NCI-H2029 (cell line): ENCODE measurements at regions not wholly inside any gene's neighbourhood (a gene's known extent, or its start where the extent isn't known, plus 50 kb on each side); places are given as distances from the start of the nearest gene placed in this dataset.

Experiments used
- DNase-seq: peaks from one replicate; lab custom pipeline; 2025; lab: John Stamatoyannopoulos, UW

GRCh38 chr16:79715061-79715460 is 114.5 kb upstream of the MAF start:
- no peak for DNase-seq

GRCh38 chr16:79714440-79714839 is 113.9 kb upstream of the MAF start:
- DNase-seq = no peak

GRCh38 chr16:79713609-79714309 is 113.2 kb upstream of the MAF start:
- no peak for DNase-seq

GRCh38 chr16:79712276-79712675 is 111.7 kb upstream of the MAF start:
- no peak for DNase-seq

GRCh38 chr16:79707876-79708275 is 107.3 kb upstream of the MAF start:
- DNase-seq = no peak

GRCh38 chr16:79703066-79703465 is 102.5 kb upstream of the MAF start:
- no peak for DNase-seq

GRCh38 chr16:79698341-79698753 is 97.8 kb upstream of the MAF start:
- no peak for DNase-seq

- no peak for DNase-seq
These were observed 97.1 kb upstream of the MAF start for GRCh38 chr16:79697562-79698112.

- DNase-seq = no peak
These were observed 90.5 kb upstream of the MAF start for GRCh38 chr16:79691007-79691406.

- DNase-seq = no peak
These were observed 89.6 kb upstream of the MAF start for GRCh38 chr16:79690159-79690558.

- DNase-seq = no peak
These were observed 87.0 kb upstream of the MAF start for GRCh38 chr16:79687249-79688130.

- no peak for DNase-seq
These were observed 85.3 kb upstream of the MAF start for GRCh38 chr16:79685871-79686270.

- DNase-seq = no peak
These were observed 78.8 kb upstream of the MAF start for GRCh38 chr16:79679334-79679733.

- DNase-seq = no peak
These were observed 77.4 kb upstream of the MAF start for GRCh38 chr16:79677799-79678530.

GRCh38 chr16:79673635-79674034 is 73.1 kb upstream of the MAF start:
- no peak for DNase-seq

- DNase-seq = no peak
These were observed 72.0 kb upstream of the MAF start for GRCh38 chr16:79672524-79672923.

GRCh38 chr16:79668502-79668901 is 68.0 kb upstream of the MAF start:
- no peak for DNase-seq

- DNase-seq = no peak
These were observed 65.4 kb upstream of the MAF start for GRCh38 chr16:79665970-79666369.

- no peak for DNase-seq
These were observed 63.9 kb upstream of the MAF start for GRCh38 chr16:79664407-79664806.

GRCh38 chr16:79662669-79663313 is 62.3 kb upstream of the MAF start:
- DNase-seq = no peak

- no peak for DNase-seq
These were observed 61.6 kb upstream of the MAF start for GRCh38 chr16:79662122-79662521.

GRCh38 chr16:79661578-79661977 is 61.0 kb upstream of the MAF start:
- no peak for DNase-seq
